Thoracic aorta (tissue), 2 donors: ENCODE measurements at regions not wholly inside any gene's neighbourhood (a gene's known extent, or its start where the extent isn't known, plus 50 kb on each side); places are given as distances from the start of the nearest gene placed in this dataset.

Source experiments
- ATAC-seq: fragments of 150-250 bp; one replicate; pipeline ENCODE4 v1.8.0; 2017; ENCODE audit warnings: low read depth; ENCODE audit not compliant: insufficient number of reproducible peaks, low FRiP score
- DNase-seq: peaks from one replicate; pipeline ENCODE4 v3.0.0-alpha.2; 2020; ENCODE audit warnings: low spot score
- H3K27ac ChIP-seq, 2 donors: fragments of 200-600 bp; sonication (generic); 1 replicate in 1 of 2; 2 replicates in 1 of 2; pipeline ENCODE4 v1.5.1; 2016; ENCODE audit warnings: mild to moderate bottlenecking in 2 of 2, moderate library complexity in 2 of 2
- H3K27me3 ChIP-seq: fragments of 200-600 bp; sonication (generic); replicated peaks from 2 replicates; pipeline ENCODE4 v1.6.0; 2016; ENCODE audit warnings: mild to moderate bottlenecking; ENCODE audit not compliant: insufficient read depth
- H3K36me3 ChIP-seq: fragments of 200-600 bp; sonication (generic); one replicate; pipeline ENCODE4 v1.5.1; 2016
- H3K4me1 ChIP-seq, 2 donors: fragments of 200-600 bp; sonication (generic); 1 replicate in 1 of 2; 2 replicates in 1 of 2; pipeline versions ENCODE4 v1.5.1 to v1.6.0; 2016; ENCODE audit warnings: low read depth in 2 of 2, mild to moderate bottlenecking in 1 of 2; ENCODE audit not compliant: control insufficient read depth in 1 of 2
- H3K4me3 ChIP-seq: fragments of 200-600 bp; sonication (generic); 2 replicates; pipeline ENCODE4 v1.5.1; 2016; ENCODE audit warnings: mild to moderate bottlenecking
- H3K9me3 ChIP-seq: fragments of 200-600 bp; sonication (generic); 2 replicates; pipeline ENCODE4 v1.5.1; 2016
- TF ChIP-seq, protein P1 (sequence below): fragments of 200-600 bp; sonication (generic); IDR thresholded peaks from one replicate; pipeline ENCODE4 v1.5.1; 2019; ENCODE audit warnings: antibody characterized with exemption

- Histone ChIP-seq H3K4me1 (no peaks in the 10 kb centered on the region), H3K36me3 (no peaks in the 10 kb centered on the region), H3K27ac (no peak overlapping the region), H3K9me3 (no peaks in the 10 kb centered on the region), H3K4me3 (no peak overlapping the region), H3K27me3 (no peaks in the 10 kb centered on the region)
- TF ChIP-seq, protein P1, sequence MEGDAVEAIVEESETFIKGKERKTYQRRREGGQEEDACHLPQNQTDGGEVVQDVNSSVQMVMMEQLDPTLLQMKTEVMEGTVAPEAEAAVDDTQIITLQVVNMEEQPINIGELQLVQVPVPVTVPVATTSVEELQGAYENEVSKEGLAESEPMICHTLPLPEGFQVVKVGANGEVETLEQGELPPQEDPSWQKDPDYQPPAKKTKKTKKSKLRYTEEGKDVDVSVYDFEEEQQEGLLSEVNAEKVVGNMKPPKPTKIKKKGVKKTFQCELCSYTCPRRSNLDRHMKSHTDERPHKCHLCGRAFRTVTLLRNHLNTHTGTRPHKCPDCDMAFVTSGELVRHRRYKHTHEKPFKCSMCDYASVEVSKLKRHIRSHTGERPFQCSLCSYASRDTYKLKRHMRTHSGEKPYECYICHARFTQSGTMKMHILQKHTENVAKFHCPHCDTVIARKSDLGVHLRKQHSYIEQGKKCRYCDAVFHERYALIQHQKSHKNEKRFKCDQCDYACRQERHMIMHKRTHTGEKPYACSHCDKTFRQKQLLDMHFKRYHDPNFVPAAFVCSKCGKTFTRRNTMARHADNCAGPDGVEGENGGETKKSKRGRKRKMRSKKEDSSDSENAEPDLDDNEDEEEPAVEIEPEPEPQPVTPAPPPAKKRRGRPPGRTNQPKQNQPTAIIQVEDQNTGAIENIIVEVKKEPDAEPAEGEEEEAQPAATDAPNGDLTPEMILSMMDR = no peak
- no peak for DNase-seq
- ATAC-seq = no peak
Measured at GRCh38 chr17:55978578-55978977, 174.7 kb upstream of the ANKFN1 start.

- Histone ChIP-seq H3K4me3 (no peak overlapping the region), H3K36me3 (no peaks in the 10 kb centered on the region), H3K9me3 (no peaks in the 10 kb centered on the region), H3K27me3 (no peaks in the 10 kb centered on the region), H3K4me1 (no peaks in the 10 kb centered on the region), H3K27ac (no peak overlapping the region)
- no peak for DNase-seq
- no peak for ATAC-seq
- TF ChIP-seq, protein P1 = no peak
Measured at GRCh38 chr17:55983096-55983495, 170.2 kb upstream of the ANKFN1 start.

GRCh38 chr17:55986817-55987216 lies 166.5 kb upstream of the ANKFN1 start:
- Histone ChIP-seq H3K4me1 (no peaks in the 10 kb centered on the region), H3K9me3 (no peaks in the 10 kb centered on the region), H3K4me3 (no peak overlapping the region), H3K27me3 (no peaks in the 10 kb centered on the region), H3K27ac (no peak overlapping the region), H3K36me3 (no peaks in the 10 kb centered on the region)
- DNase-seq (no peak), ATAC-seq (no peak)
- TF ChIP-seq, protein P1 = no peak

GRCh38 chr17:55988861-55989260 lies 164.4 kb upstream of the ANKFN1 start:
- ATAC-seq = no peak
- no peaks in the 10 kb centered on the region for H3K4me1 ChIP-seq
- no peak for DNase-seq
- no peaks in the 10 kb centered on the region for H3K9me3 ChIP-seq
- H3K27me3 ChIP-seq = no peaks in the 10 kb centered on the region
- no peak overlapping the region for H3K27ac ChIP-seq
- H3K4me3 ChIP-seq = no peak overlapping the region
- H3K36me3 ChIP-seq = no peaks in the 10 kb centered on the region
- TF ChIP-seq, protein P1 = no peak

GRCh38 chr17:55990332-55991006 lies 162.8 kb upstream of the ANKFN1 start:
- H3K27me3 ChIP-seq = no peaks in the 10 kb centered on the region
- H3K4me3 ChIP-seq = no peak overlapping the region
- DNase-seq (no peak), ATAC-seq (no peak)
- TF ChIP-seq, protein P1 = no peak
- no peaks in the 10 kb centered on the region for H3K4me1 ChIP-seq
- H3K27ac ChIP-seq = no peak overlapping the region
- H3K9me3 ChIP-seq = no peaks in the 10 kb centered on the region
- H3K36me3 ChIP-seq = no peaks in the 10 kb centered on the region
